ENCODE measurements at regions not wholly inside any gene's neighbourhood (a gene's known extent, or its start where the extent isn't known, plus 50 kb on each side); places are given as distances from the start of the nearest gene placed in this dataset.
"Not testable (repeated sequence)": the region's sequence is repeated elsewhere in the genome, so short reads cannot be mapped to it uniquely, and the experiment has no call there.

DNA sequence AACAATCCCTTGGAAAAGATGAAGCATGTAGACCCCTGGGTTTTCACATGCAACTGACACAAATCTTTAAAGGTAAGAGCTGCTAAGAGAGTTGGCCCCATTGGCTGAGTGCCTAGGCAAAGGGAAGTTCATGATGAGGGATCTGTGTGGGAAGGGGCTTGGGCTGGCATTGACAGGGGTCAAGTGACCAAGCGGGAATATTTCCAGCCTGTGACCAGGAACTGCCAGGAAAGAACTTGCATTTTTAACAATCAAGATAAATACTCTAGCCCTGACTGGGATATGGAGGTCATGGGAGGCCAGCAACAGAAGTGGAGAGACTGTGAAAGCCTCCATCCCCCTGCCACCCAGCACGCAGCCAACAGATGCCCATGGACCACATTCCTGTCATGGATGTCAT, 361.1 kb upstream of the ATP10A start:
- TF ChIP-seq, protein P1, sequence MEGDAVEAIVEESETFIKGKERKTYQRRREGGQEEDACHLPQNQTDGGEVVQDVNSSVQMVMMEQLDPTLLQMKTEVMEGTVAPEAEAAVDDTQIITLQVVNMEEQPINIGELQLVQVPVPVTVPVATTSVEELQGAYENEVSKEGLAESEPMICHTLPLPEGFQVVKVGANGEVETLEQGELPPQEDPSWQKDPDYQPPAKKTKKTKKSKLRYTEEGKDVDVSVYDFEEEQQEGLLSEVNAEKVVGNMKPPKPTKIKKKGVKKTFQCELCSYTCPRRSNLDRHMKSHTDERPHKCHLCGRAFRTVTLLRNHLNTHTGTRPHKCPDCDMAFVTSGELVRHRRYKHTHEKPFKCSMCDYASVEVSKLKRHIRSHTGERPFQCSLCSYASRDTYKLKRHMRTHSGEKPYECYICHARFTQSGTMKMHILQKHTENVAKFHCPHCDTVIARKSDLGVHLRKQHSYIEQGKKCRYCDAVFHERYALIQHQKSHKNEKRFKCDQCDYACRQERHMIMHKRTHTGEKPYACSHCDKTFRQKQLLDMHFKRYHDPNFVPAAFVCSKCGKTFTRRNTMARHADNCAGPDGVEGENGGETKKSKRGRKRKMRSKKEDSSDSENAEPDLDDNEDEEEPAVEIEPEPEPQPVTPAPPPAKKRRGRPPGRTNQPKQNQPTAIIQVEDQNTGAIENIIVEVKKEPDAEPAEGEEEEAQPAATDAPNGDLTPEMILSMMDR (IDR thresholded peaks at IDR 0.05) = no peak
- Histone ChIP-seq H3K4me3 (no peak overlapping the region), H3K4me1 (no peaks in the 10 kb centered on the region), H3K36me3 (no peaks in the 10 kb centered on the region), H3K9me3 (peaks cover 0 to 5% (median 0%) of the 10 kb centered on the region in 3 donors), H3K27me3 (no peaks in the 10 kb centered on the region), H3K27ac (no peak overlapping the region)
- DNase-seq = no peak
- intact Hi-C loops (cut with DNase I; ENCODE audit: low total_unique reads) = no loop called here

DNA sequence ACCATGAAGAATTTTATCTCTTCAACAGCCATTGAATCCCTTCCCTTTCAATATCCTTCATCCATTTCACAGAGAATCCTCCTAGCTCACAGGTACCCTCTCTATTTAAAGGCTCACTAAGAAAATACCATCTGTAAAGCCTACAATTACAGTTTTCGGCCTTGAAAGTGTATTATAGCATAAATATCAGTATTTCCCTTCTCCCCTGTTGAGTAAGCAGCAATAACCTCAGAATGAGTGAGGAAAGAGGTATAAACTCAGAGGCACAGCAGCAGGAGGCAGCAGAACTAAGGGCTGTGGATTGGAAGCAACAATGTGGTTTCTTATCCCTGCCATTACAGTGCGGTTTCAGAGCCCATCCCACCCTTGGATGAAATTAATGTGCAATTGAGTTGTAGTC, 360.6 kb upstream of the ATP10A start:
- no peaks in the 10 kb centered on the region for H3K27me3 ChIP-seq
- intact Hi-C loops (cut with DNase I; ENCODE audit: low total_unique reads) = no loop called here

DNA sequence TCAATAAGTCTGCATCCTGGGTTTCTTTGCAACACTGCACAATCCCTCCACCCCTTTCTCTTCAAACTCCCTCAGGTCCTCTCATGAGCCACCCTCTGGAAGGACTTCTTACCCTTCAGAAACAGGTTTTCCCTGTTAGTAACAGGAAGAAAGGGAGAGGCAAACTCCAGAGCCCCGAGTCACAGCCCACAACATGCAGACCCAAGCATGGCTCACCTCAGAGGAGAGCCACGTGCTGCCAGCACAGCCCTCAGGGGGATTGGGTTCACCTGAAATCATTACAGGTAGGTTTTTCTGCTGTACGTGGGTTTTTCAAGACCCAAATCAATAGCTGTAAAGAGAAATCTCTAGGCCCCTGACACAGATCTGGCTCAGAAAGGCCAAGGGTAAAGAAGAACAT, 359.7 kb upstream of the ATP10A start:
- TF ChIP-seq, protein P1 (IDR thresholded peaks at IDR 0.05) = no peak
- intact Hi-C loops (cut with DNase I; ENCODE audit: low total_unique reads) = no loop called here
- peaks cover 0 to under 1% (median 0%) of the 10 kb centered on the region in 3 donors for H3K9me3 ChIP-seq
- no peaks in the 10 kb centered on the region for H3K27me3 ChIP-seq
- no peak for DNase-seq
- H3K27ac ChIP-seq = no peak overlapping the region
- H3K36me3 ChIP-seq = no peaks in the 10 kb centered on the region
- no peaks in the 10 kb centered on the region for H3K4me1 ChIP-seq
- no peak overlapping the region for H3K4me3 ChIP-seq

More for the DNA sequence above, 360.6 kb upstream of the ATP10A start:
- Histone ChIP-seq H3K27ac (no peak overlapping the region), H3K4me3 (no peak overlapping the region), H3K4me1 (no peaks in the 10 kb centered on the region), H3K9me3 (peaks cover 0 to 5% (median 0%) of the 10 kb centered on the region in 3 donors), H3K36me3 (no peaks in the 10 kb centered on the region)
- no peak for DNase-seq
- TF ChIP-seq, protein P1 (IDR thresholded peaks at IDR 0.05) = no peak

DNA sequence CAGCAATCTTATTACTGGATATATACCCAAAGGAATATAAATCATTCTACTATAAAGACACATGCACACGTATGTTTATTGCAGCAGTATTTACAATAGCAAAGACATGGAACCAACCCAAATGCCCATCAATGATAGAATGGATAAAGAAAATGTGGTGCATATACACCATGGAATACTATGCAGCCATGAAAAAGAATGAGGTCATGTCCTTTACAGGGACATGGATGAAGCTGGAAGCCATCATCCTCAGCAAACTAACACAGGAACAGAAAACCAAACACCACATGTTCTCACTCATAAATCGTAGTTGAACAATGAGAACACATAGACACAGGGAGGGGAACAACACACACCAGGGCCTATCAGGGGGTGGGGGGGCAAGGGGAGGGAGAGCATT, 353.9 kb upstream of the ATP10A start:
- H3K36me3 ChIP-seq; intact Hi-C loops (cut with DNase I; ENCODE audit: low total_unique reads); DNase-seq; H3K4me3 ChIP-seq; H3K9me3 ChIP-seq; H3K27me3 ChIP-seq; H3K27ac ChIP-seq; H3K4me1 ChIP-seq: not testable (repeated sequence)

DNA sequence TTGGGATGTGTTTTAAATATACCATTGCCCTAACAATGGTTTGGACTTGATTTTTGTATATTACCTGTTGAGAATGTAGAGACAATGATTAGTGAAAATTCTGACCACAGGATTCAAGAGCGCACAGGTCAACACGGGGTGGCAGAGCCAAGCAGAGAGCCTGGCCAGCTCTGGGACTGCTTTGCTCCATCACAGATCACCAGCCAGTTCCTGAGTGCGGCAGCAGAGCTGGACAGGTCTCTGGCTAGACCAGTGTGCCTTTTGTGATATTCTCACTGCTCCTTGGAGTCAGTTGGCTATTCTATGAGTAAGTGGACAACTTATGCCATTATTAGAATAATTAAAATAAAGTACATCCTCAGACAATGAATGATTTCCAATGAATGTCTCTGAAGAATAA, 351.2 kb upstream of the ATP10A start:
- TF ChIP-seq, protein P1 (IDR thresholded peaks at IDR 0.05) = no peak
- H3K27me3 ChIP-seq = no peaks in the 10 kb centered on the region
- no peak overlapping the region for H3K27ac ChIP-seq
- H3K36me3 ChIP-seq = no peaks in the 10 kb centered on the region
- no peak for DNase-seq
- H3K9me3 ChIP-seq = no peaks in the 10 kb centered on the region
- no peak overlapping the region for H3K4me3 ChIP-seq
- intact Hi-C loops (cut with DNase I; ENCODE audit: low total_unique reads) = no loop called here
- H3K4me1 ChIP-seq = no peaks in the 10 kb centered on the region

DNA sequence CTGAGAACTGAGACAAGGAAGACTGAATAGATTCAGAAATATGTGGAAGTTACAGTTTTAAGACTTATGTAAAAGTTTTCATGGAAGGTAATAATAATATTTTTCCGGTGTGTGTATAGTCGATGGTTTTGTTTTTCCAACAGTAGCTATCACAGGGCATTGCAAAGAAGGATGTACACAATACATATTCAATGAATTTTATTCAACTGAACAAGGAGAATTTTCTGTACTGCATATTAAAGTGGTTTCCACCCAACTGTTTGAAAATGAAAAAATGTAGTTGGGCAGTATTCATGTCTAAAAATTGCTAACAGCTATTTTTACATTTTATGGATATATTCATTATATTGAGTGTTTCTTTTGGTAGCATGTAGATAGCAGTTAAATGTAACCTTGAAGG, 350.3 kb upstream of the ATP10A start:
- Histone ChIP-seq H3K4me1 (no peaks in the 10 kb centered on the region), H3K27me3 (no peaks in the 10 kb centered on the region), H3K36me3 (no peaks in the 10 kb centered on the region), H3K27ac (no peak overlapping the region), H3K9me3 (no peaks in the 10 kb centered on the region), H3K4me3 (no peak overlapping the region)
- no peak for DNase-seq
- TF ChIP-seq, protein P1 (IDR thresholded peaks at IDR 0.05) = no peak
- intact Hi-C loops (cut with DNase I; ENCODE audit: low total_unique reads) = no loop called here
